Calu3 (cell line): ENCODE measurements at regions not wholly inside any gene's neighbourhood (a gene's known extent, or its start where the extent isn't known, plus 50 kb on each side); places are given as distances from the start of the nearest gene placed in this dataset.

Source experiments
- BruUV-seq: library from RNA; stranded (reverse); fragments of 400-500 nt; replicated peaks from 2 replicates; lab custom pipeline; 2021; lab: Mats Ljungman, UMichigan
- CTCF ChIA-PET: fragments of 300-600 bp; sonication (Branson Sonifier 250); formaldehyde crosslinking; loops from one replicate; lab custom pipeline; 2022; ENCODE audit warnings: antibody characterized with exemption; lab: Charles Lee
- DNase-seq: peaks from one replicate; pipeline ENCODE4 v3.0.0; 2022
- H3K27ac Mint-ChIP-seq: one replicate; pipeline ENCODE4 v1.8.0; 2022; ENCODE audit warnings: mixed read lengths; ENCODE audit not compliant: unreplicated experiment
- H3K27me3 Mint-ChIP-seq: one replicate; pipeline ENCODE4 v1.8.0; 2022; ENCODE audit warnings: mixed read lengths; ENCODE audit not compliant: unreplicated experiment
- H3K36me3 Mint-ChIP-seq: one replicate; pipeline ENCODE4 v1.8.0; 2022; ENCODE audit warnings: mild to moderate bottlenecking, moderate library complexity, mixed read lengths; ENCODE audit not compliant: insufficient read depth, unreplicated experiment
- H3K4me1 Mint-ChIP-seq: one replicate; pipeline ENCODE4 v1.8.0; 2022; ENCODE audit warnings: mild to moderate bottlenecking, low read depth, mixed read lengths; ENCODE audit not compliant: unreplicated experiment
- H3K4me3 Mint-ChIP-seq: one replicate; pipeline ENCODE4 v1.8.0; 2022; ENCODE audit warnings: mild to moderate bottlenecking, low read depth, moderate library complexity, mixed read lengths; ENCODE audit not compliant: unreplicated experiment
- H3K9me3 Mint-ChIP-seq: one replicate; pipeline ENCODE4 v1.8.0; 2022; ENCODE audit warnings: low read depth, mixed read lengths; ENCODE audit not compliant: unreplicated experiment
- CTCF ChIP-seq: fragments of 200-600 bp; IDR thresholded peaks from one replicate; pipeline ENCODE4 v1.8.0; 2022; ENCODE audit warnings: antibody characterized with exemption; ENCODE audit not compliant: unreplicated experiment
- intact Hi-C: fragments of 100-400 bp; cut with micrococcal nuclease; formaldehyde crosslinking; loops from one replicate; pipeline ENCODE4 v1.10.0; 2022; ENCODE audit not compliant: unreplicated experiment

- CTCF ChIA-PET: no interaction called here
- Mint-ChIP-seq H3K27me3 (no peaks in the 10 kb centered on the region), H3K27ac (no peak overlapping the region), H3K36me3 (no peaks in the 10 kb centered on the region), H3K4me1 (peaks cover 7% of the 10 kb centered on the region), H3K4me3 (no peak overlapping the region), H3K9me3 (no peaks in the 10 kb centered on the region)
- no peak for DNase-seq
- intact Hi-C loops: no loop called here
- no peak for TF ChIP-seq CTCF
- no TSS peak for BruUV-seq
Measured at GRCh38 chr4:124499261-124499660, 213.3 kb downstream of the ANKRD50 start.

- no peaks in the 10 kb centered on the region for H3K36me3 Mint-ChIP-seq
- BruUV-seq: no TSS peak
- CTCF ChIA-PET: no interaction called here
- H3K4me1 Mint-ChIP-seq: peaks cover 7% of the 10 kb centered on the region
- intact Hi-C loops: no loop called here
- no peak overlapping the region for H3K4me3 Mint-ChIP-seq
- TF ChIP-seq CTCF: no peak
- no peaks in the 10 kb centered on the region for H3K27me3 Mint-ChIP-seq
- H3K9me3 Mint-ChIP-seq: no peaks in the 10 kb centered on the region
- no peak for DNase-seq
- no peak overlapping the region for H3K27ac Mint-ChIP-seq
Measured at GRCh38 chr4:124501576-124501975, 211.0 kb downstream of the ANKRD50 start.

GRCh38 chr4:124504431-124504830 lies 208.1 kb downstream of the ANKRD50 start:
- intact Hi-C loops: no loop called here
- no peak overlapping the region for H3K4me3 Mint-ChIP-seq
- H3K9me3 Mint-ChIP-seq: no peaks in the 10 kb centered on the region
- CTCF ChIA-PET: no interaction called here
- no peak for DNase-seq
- no peak for TF ChIP-seq CTCF
- no TSS peak for BruUV-seq
- H3K27ac Mint-ChIP-seq: no peak overlapping the region
- H3K4me1 Mint-ChIP-seq: peaks cover 7% of the 10 kb centered on the region
- H3K27me3 Mint-ChIP-seq: no peaks in the 10 kb centered on the region
- no peaks in the 10 kb centered on the region for H3K36me3 Mint-ChIP-seq

GRCh38 chr4:124505211-124505610 lies 207.3 kb downstream of the ANKRD50 start:
- Mint-ChIP-seq H3K4me1 (peaks cover 7% of the 10 kb centered on the region), H3K9me3 (no peaks in the 10 kb centered on the region), H3K36me3 (no peaks in the 10 kb centered on the region), H3K4me3 (no peak overlapping the region), H3K27me3 (no peaks in the 10 kb centered on the region), H3K27ac (no peak overlapping the region)
- intact Hi-C loops: no loop called here
- TF ChIP-seq CTCF: no peak
- no peak for DNase-seq
- CTCF ChIA-PET: no interaction called here
- BruUV-seq: no TSS peak
